Endodermal cell (in vitro differentiated cells): ENCODE measurements at regions not wholly inside any gene's neighbourhood (a gene's known extent, or its start where the extent isn't known, plus 50 kb on each side); places are given as distances from the start of the nearest gene placed in this dataset.
A peak's percentile ranks its signal among the peaks of the same experiment; 100 is the strongest.

Source experiments
- DNase-seq: peaks from one replicate; pipeline ENCODE4 v3.0.0-alpha.2; 2017
- H3K27ac ChIP-seq: 2 replicates; pipeline ENCODE4 v1.5.1; 2013; ENCODE audit warnings: mild to moderate bottlenecking, low read depth, low read length, moderate library complexity
- H3K27me3 ChIP-seq: 2 replicates; pipeline ENCODE4 v1.6.1; 2013; ENCODE audit warnings: mild to moderate bottlenecking, low read length, moderate library complexity; ENCODE audit not compliant: insufficient read depth, control insufficient read depth, poor library complexity, severe bottlenecking
- H3K36me3 ChIP-seq: 2 replicates; pipeline ENCODE4 v1.7.0; 2013; ENCODE audit warnings: mild to moderate bottlenecking, low read length, moderate library complexity; ENCODE audit not compliant: control insufficient read depth, insufficient read depth
- H3K4me1 ChIP-seq: one replicate; pipeline ENCODE4 v1.7.0; 2013; ENCODE audit warnings: low read length; ENCODE audit not compliant: control insufficient read depth, insufficient read depth
- H3K4me3 ChIP-seq: 2 replicates; pipeline ENCODE4 v1.5.1; 2013; ENCODE audit warnings: mild to moderate bottlenecking, low read length, moderate library complexity
- H3K9ac ChIP-seq: 2 replicates; pipeline ENCODE4 v1.6.1; 2013; ENCODE audit warnings: mild to moderate bottlenecking, low read length, moderate library complexity; ENCODE audit not compliant: poor library complexity, severe bottlenecking; ENCODE audit errors: extremely low read depth
- H3K9me3 ChIP-seq: 2 replicates; pipeline ENCODE4 v1.6.1; 2013; ENCODE audit warnings: mild to moderate bottlenecking, low read length, moderate library complexity; ENCODE audit not compliant: control insufficient read depth
- H3K27ac Mint-ChIP-seq: 2 replicates; pipeline ENCODE4 v1.8.0; 2020; ENCODE audit warnings: mixed read lengths
- H3K27me3 Mint-ChIP-seq: 2 replicates; pipeline ENCODE4 v1.8.0; 2021; ENCODE audit warnings: mild to moderate bottlenecking, mixed read lengths; ENCODE audit not compliant: insufficient read depth
- H3K36me3 Mint-ChIP-seq: 2 replicates; pipeline ENCODE4 v1.8.0; 2020; ENCODE audit warnings: low read depth, mixed read lengths
- H3K4me1 Mint-ChIP-seq: 2 replicates; pipeline ENCODE4 v1.8.0; 2020; ENCODE audit warnings: mixed read lengths
- H3K4me3 Mint-ChIP-seq: 2 replicates; pipeline ENCODE4 v1.8.0; 2020; ENCODE audit warnings: mild to moderate bottlenecking, moderate library complexity, mixed read lengths
- H3K9me3 Mint-ChIP-seq: 2 replicates; pipeline ENCODE4 v1.8.0; 2020; ENCODE audit warnings: mild to moderate bottlenecking, mixed read lengths
- WGBS, 2 experiments: methylation state at CpG; one replicate each; pipeline versions ENCODE4 v1.1.5 to v1.1.7; 2013; ENCODE audit warnings: missing lambda C conversion rate in 2 of 2, mixed read lengths in 1 of 2; ENCODE audit not compliant: insufficient coverage in 1 of 2, insufficient read length in 1 of 2; 5-methylcytosine and 5-hydroxymethylcytosine counted together
- TF ChIP-seq, protein P1 (sequence below): fragments of 200-600 bp; sonication (generic); conservative IDR thresholded peaks from 2 replicates; pipeline ENCODE4 v1.5.0; 2021; ENCODE audit warnings: antibody characterized with exemption, mild to moderate bottlenecking

DNA sequence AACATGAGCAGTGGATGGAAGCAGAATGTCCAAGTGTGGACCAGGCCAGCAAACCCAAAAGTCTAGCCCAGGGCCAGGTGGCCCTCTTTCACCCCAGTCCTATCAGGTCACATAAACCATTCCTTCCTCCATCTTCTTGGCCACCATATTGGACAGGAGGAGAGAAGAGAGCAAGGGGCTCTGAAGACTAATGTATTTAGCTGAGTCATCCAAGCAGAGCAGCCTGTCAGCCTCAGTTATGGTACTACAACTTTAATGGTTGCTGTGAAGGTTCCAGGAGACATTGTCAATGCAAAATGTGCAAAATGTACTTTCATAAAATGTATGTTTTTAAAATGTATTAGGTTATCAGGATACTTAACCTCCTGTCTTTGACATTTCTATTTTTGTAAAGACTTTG, 159.5 kb downstream of the GPAM start:
- no peaks in the 10 kb centered on the region for H3K36me3 ChIP-seq
- no peak overlapping the region for H3K4me3 Mint-ChIP-seq
- no peak overlapping the region for H3K9ac ChIP-seq
- H3K4me3 ChIP-seq, result no peak overlapping the region
- TF ChIP-seq, protein P1, sequence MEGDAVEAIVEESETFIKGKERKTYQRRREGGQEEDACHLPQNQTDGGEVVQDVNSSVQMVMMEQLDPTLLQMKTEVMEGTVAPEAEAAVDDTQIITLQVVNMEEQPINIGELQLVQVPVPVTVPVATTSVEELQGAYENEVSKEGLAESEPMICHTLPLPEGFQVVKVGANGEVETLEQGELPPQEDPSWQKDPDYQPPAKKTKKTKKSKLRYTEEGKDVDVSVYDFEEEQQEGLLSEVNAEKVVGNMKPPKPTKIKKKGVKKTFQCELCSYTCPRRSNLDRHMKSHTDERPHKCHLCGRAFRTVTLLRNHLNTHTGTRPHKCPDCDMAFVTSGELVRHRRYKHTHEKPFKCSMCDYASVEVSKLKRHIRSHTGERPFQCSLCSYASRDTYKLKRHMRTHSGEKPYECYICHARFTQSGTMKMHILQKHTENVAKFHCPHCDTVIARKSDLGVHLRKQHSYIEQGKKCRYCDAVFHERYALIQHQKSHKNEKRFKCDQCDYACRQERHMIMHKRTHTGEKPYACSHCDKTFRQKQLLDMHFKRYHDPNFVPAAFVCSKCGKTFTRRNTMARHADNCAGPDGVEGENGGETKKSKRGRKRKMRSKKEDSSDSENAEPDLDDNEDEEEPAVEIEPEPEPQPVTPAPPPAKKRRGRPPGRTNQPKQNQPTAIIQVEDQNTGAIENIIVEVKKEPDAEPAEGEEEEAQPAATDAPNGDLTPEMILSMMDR, result no peak
- H3K27me3 Mint-ChIP-seq, result no peaks in the 10 kb centered on the region
- DNase-seq, result no peak
- peaks cover 23% of the 10 kb centered on the region for H3K4me1 Mint-ChIP-seq
- peaks cover 6% of the 10 kb centered on the region for H3K4me1 ChIP-seq
- no peaks in the 10 kb centered on the region for H3K27me3 ChIP-seq
- H3K27ac ChIP-seq, result no peak overlapping the region
- peaks cover 4% of the 10 kb centered on the region for H3K9me3 ChIP-seq
- H3K36me3 Mint-ChIP-seq, result no peaks in the 10 kb centered on the region
- H3K9me3 Mint-ChIP-seq, result peaks cover 3% of the 10 kb centered on the region
- H3K27ac Mint-ChIP-seq, result no peak overlapping the region

DNA sequence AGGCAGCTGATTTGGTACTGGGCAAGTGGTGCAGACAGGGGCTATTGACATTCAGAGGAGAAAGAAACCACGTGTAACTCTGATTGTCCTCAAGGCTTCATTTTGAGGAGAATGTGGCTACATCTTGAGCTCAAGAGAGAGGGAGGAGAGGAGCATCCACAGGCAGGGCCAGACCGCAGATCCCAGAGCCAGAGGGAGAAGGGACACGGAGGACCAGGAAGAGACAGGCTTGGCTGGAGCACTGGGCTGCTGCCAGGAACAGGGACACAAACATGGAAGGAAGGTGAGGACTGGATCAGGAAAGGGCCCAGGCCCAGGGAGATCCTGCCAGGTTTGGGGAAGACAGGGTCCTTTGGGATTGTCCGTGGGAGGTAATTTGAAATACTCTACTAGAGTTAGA, 158.3 kb downstream of the GPAM start:
- no peak overlapping the region for H3K4me3 Mint-ChIP-seq
- H3K9me3 ChIP-seq, result peaks cover 10% of the 10 kb centered on the region
- H3K9ac ChIP-seq, result no peak overlapping the region
- H3K27me3 ChIP-seq, result no peaks in the 10 kb centered on the region
- H3K27ac Mint-ChIP-seq, result no peak overlapping the region
- DNase-seq, result no peak
- H3K4me1 ChIP-seq, result peaks cover 6% of the 10 kb centered on the region
- TF ChIP-seq, protein P1, result no peak
- H3K27me3 Mint-ChIP-seq, result no peaks in the 10 kb centered on the region
- 90% methylated on average over 4 of the region's 4 CpGs; no CpG with 5 or more reads in 1 of the 2 experiments for WGBS, 2 experiments
- H3K36me3 Mint-ChIP-seq, result no peaks in the 10 kb centered on the region
- no peak overlapping the region for H3K4me3 ChIP-seq
- no peak overlapping the region for H3K27ac ChIP-seq
- no peaks in the 10 kb centered on the region for H3K36me3 ChIP-seq
- peaks cover 10% of the 10 kb centered on the region for H3K9me3 Mint-ChIP-seq
- H3K4me1 Mint-ChIP-seq, result peaks cover 23% of the 10 kb centered on the region

DNA sequence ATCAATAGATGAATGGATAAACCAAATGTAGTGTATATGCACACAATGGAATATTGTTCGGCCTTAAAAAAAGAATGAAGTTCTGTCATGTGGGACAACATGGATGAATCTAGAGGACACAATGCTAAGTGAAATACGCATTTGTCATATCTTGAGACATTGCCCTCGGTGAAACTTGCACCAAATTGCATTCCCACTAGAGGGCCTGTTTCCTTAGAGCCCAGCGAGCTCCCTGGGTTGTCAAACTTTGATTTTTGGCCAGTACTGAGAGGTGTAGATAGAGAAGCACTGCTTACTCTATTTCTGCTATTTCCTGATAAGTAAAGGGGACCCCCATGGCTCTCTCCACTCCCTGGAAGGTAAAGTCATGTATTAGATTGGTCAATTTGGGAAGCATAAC, 157.1 kb downstream of the GPAM start:
- Mint-ChIP-seq H3K4me1 (peaks cover 17% of the 10 kb centered on the region), H3K36me3 (no peaks in the 10 kb centered on the region), H3K27me3 (no peaks in the 10 kb centered on the region), H3K9me3 (peaks cover 16% of the 10 kb centered on the region), H3K4me3 (no peak overlapping the region), H3K27ac (no peak overlapping the region)
- WGBS, 2 experiments, result 77 to 79% methylated on average over 4 of the region's 4 CpGs
- Histone ChIP-seq H3K27me3 (no peaks in the 10 kb centered on the region), H3K27ac (no peak overlapping the region), H3K4me3 (no peak overlapping the region), H3K9me3 (peaks cover 21% of the 10 kb centered on the region), H3K9ac (no peak overlapping the region), H3K4me1 (peaks cover 3% of the 10 kb centered on the region), H3K36me3 (no peaks in the 10 kb centered on the region)
- DNase-seq, result peak; percentile 67
- TF ChIP-seq, protein P1, result peak; percentile 82
